PC-9 (cell line): ENCODE measurements at regions not wholly inside any gene's neighbourhood (a gene's known extent, or its start where the extent isn't known, plus 50 kb on each side); places are given as distances from the start of the nearest gene placed in this dataset.

Experiments used
- BruUV-seq: library from RNA; stranded (reverse); fragments of 400-500 nt; replicated peaks from 2 replicates; lab custom pipeline; 2021; lab: Mats Ljungman, UMichigan
- CTCF ChIA-PET: fragments of 300-600 bp; sonication (Branson Sonifier 250); formaldehyde crosslinking; loops from one replicate; lab custom pipeline; 2022; ENCODE audit warnings: antibody characterized with exemption; lab: Charles Lee
- POLR2A ChIA-PET: fragments of 300-600 bp; sonication (Branson Sonifier 250); formaldehyde crosslinking; loops from one replicate; lab custom pipeline; 2022; ENCODE audit warnings: antibody characterized with exemption; ENCODE audit not compliant: unreplicated experiment; lab: Charles Lee
- DNase-seq, 2 experiments: peaks; one replicate each; pipeline versions ENCODE4 v3.0.0 to v3.0.0-alpha.2; 2015 to 2022; ENCODE audit warnings: mixed read lengths in 1 of 2
- H2AFZ ChIP-seq: fragments of 200-600 bp; sonication (generic); 2 replicates; pipeline ENCODE4 v1.8.1; 2017; ENCODE audit warnings: antibody characterized with exemption
- H3F3A ChIP-seq: fragments of 200-600 bp; sonication (generic); 2 replicates; pipeline ENCODE4 v1.8.1; 2017; ENCODE audit warnings: antibody characterized with exemption, mild to moderate bottlenecking, low read depth; ENCODE audit not compliant: insufficient read depth
- H3K27ac ChIP-seq: fragments of 200-600 bp; sonication (generic); 2 replicates; pipeline ENCODE4 v1.6.1; 2016; ENCODE audit warnings: mixed run types
- H3K27me3 ChIP-seq: fragments of 200-600 bp; sonication (generic); 2 replicates; pipeline ENCODE4 v1.6.1; 2016; ENCODE audit warnings: low read depth, mixed run types; ENCODE audit not compliant: insufficient read depth
- H3K36me3 ChIP-seq: fragments of 200-600 bp; sonication (generic); 2 replicates; pipeline ENCODE4 v1.6.1; 2016; ENCODE audit warnings: low read depth, mixed run types
- H3K4me1 ChIP-seq: fragments of 200-600 bp; sonication (generic); replicated peaks from 2 replicates; pipeline ENCODE4 v1.6.1; 2016; ENCODE audit warnings: mixed run types; ENCODE audit not compliant: insufficient read depth
- H3K4me2 ChIP-seq: fragments of 200-600 bp; sonication (generic); 2 replicates; pipeline ENCODE4 v1.6.1; 2017; ENCODE audit warnings: mixed run types
- H3K4me3 ChIP-seq: fragments of 200-600 bp; sonication (generic); 2 replicates; pipeline ENCODE4 v1.6.1; 2016; ENCODE audit warnings: mixed run types
- H3K79me2 ChIP-seq: fragments of 200-600 bp; sonication (generic); 2 replicates; pipeline ENCODE4 v1.6.1; 2017; ENCODE audit warnings: low read depth, mixed run types
- H3K9me2 ChIP-seq: fragments of 200-600 bp; sonication (generic); 2 replicates; pipeline ENCODE4 v1.8.1; 2017; ENCODE audit warnings: mild to moderate bottlenecking; ENCODE audit not compliant: insufficient read depth
- H3K9me3 ChIP-seq: fragments of 200-600 bp; sonication (generic); 2 replicates; pipeline ENCODE4 v1.8.1; 2016; ENCODE audit warnings: low read depth; ENCODE audit not compliant: insufficient read depth
- H4K20me1 ChIP-seq: fragments of 200-600 bp; sonication (generic); 2 replicates; pipeline ENCODE4 v1.8.1; 2017; ENCODE audit not compliant: insufficient read depth
- EZH2 ChIP-seq: fragments of 200-600 bp; sonication (generic); IDR thresholded peaks from 2 replicates; pipeline ENCODE4 v1.8.0; 2017; ENCODE audit warnings: antibody characterized with exemption, low read depth
- intact Hi-C: fragments of 100-400 bp; cut with micrococcal nuclease; formaldehyde crosslinking; loops from one replicate; pipeline ENCODE4 v1.10.0; 2022; ENCODE audit not compliant: unreplicated experiment
- TF ChIP-seq, protein P1 (sequence below): fragments of 200-600 bp; sonication (generic); conservative IDR thresholded peaks from 2 replicates; pipeline ENCODE4 v1.6.1; 2017; ENCODE audit warnings: mixed run types, antibody characterized with exemption, mild to moderate bottlenecking, moderate library complexity

DNA sequence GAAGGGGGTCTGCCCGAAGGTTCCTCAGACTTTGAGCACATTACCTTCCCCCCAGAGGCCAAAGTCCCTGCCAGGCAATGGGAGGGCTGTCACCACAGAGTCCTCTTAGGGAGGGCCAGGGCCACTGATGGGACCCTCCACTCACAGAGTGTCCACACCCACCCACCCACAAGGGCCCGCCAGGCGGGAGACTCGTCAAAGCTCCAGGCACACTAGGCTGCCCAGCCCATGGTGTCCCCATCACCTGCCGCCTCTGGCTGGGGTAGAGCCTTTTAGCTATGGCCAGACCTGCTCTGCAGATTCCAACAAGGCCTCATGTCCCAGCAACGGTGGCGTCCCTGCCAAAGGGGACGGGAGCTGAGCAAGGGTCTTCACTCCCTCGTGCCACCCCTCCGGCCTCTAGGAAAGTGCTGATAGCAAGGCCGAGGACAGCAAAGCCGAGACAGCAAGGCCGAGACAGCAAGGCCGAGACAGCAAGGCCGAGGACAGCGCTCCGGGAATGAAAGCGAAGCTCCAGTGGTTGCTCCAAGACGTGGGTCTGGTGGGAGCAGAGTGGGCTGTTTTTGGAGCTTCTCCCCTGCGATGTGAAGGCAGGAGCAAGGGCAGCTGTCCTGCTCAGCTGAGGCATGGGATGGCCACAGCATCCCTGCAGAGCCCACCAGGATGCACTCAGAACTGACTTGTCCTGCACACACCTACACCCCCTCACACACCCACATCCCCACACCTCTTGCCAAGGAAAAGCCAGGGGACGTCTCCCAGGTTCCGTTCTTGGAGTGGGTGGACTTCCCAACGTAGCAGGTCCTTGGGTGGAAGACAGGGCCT, 123.4 kb downstream of the CRYAA start:
- POLR2A ChIA-PET = no interaction called here
- H3F3A ChIP-seq = peaks cover 14% of the 10 kb centered on the region
- H3K4me3 ChIP-seq = no peak overlapping the region
- no peak overlapping the region for H3K4me2 ChIP-seq
- intact Hi-C loops = no loop called here
- no peaks in the 10 kb centered on the region for H4K20me1 ChIP-seq
- no peaks in the 10 kb centered on the region for H3K79me2 ChIP-seq
- no TSS peak for BruUV-seq
- TF ChIP-seq EZH2 = no peak
- TF ChIP-seq, protein P1, sequence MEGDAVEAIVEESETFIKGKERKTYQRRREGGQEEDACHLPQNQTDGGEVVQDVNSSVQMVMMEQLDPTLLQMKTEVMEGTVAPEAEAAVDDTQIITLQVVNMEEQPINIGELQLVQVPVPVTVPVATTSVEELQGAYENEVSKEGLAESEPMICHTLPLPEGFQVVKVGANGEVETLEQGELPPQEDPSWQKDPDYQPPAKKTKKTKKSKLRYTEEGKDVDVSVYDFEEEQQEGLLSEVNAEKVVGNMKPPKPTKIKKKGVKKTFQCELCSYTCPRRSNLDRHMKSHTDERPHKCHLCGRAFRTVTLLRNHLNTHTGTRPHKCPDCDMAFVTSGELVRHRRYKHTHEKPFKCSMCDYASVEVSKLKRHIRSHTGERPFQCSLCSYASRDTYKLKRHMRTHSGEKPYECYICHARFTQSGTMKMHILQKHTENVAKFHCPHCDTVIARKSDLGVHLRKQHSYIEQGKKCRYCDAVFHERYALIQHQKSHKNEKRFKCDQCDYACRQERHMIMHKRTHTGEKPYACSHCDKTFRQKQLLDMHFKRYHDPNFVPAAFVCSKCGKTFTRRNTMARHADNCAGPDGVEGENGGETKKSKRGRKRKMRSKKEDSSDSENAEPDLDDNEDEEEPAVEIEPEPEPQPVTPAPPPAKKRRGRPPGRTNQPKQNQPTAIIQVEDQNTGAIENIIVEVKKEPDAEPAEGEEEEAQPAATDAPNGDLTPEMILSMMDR = no peak
- H3K4me1 ChIP-seq = peaks cover 17% of the 10 kb centered on the region
- CTCF ChIA-PET = interaction anchor here (0.7 kb wide), 1 partner anchor 41 kb away, joined by 6 read pairs; no protein-coding TSS in a partner anchor
- H3K9me3 ChIP-seq = no peaks in the 10 kb centered on the region
- no peak overlapping the region for H3K27ac ChIP-seq
- no peak overlapping the region for H2AFZ ChIP-seq
- DNase-seq = no peak
- no peaks in the 10 kb centered on the region for H3K9me2 ChIP-seq
- H3K36me3 ChIP-seq = no peaks in the 10 kb centered on the region
- no peaks in the 10 kb centered on the region for H3K27me3 ChIP-seq

DNA sequence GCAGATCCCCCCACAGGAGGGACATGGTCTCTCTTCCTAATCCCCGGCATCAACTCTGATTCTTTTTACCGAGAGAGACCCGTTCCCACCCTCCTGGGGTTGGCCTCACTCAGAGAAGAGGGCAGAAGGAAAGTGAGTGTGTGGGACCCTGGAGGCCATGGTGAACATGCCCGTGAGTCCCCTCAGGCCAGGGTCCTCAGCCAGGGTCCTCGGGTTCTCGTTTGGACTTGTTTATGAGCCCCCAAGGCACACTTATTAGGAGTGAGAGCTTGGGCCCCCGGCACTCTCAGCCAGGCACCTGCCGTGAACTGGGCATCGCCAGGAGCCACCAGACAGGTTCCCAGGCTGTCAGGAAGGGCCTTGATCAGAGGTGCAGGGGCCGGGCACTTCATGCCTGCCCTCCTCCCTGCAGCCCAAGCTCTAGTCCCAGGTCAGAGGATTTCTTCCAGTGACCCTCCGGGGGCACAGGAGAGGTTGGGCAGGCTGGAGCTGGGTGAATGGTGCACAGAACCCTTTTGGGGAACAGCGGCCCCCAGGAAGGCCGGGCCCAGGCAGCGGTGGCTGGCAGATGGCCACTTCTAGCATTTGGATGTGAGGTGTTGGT, 122.6 kb downstream of the CRYAA start:
- Histone ChIP-seq H3K27me3 (no peaks in the 10 kb centered on the region), H3K4me1 (peaks cover 25% of the 10 kb centered on the region), H2AFZ (no peak overlapping the region), H3K9me3 (no peaks in the 10 kb centered on the region), H3F3A (peaks cover 18% of the 10 kb centered on the region), H3K36me3 (no peaks in the 10 kb centered on the region), H3K4me3 (no peak overlapping the region), H4K20me1 (no peaks in the 10 kb centered on the region), H3K79me2 (no peaks in the 10 kb centered on the region), H3K27ac (no peak overlapping the region), H3K4me2 (no peak overlapping the region), H3K9me2 (no peaks in the 10 kb centered on the region)
- no peak for DNase-seq
- CTCF ChIA-PET = no interaction called here
- BruUV-seq = no TSS peak
- TF ChIP-seq EZH2 = no peak
- TF ChIP-seq, protein P1 = no peak
- intact Hi-C loops = no loop called here
- POLR2A ChIA-PET = no interaction called here

DNA sequence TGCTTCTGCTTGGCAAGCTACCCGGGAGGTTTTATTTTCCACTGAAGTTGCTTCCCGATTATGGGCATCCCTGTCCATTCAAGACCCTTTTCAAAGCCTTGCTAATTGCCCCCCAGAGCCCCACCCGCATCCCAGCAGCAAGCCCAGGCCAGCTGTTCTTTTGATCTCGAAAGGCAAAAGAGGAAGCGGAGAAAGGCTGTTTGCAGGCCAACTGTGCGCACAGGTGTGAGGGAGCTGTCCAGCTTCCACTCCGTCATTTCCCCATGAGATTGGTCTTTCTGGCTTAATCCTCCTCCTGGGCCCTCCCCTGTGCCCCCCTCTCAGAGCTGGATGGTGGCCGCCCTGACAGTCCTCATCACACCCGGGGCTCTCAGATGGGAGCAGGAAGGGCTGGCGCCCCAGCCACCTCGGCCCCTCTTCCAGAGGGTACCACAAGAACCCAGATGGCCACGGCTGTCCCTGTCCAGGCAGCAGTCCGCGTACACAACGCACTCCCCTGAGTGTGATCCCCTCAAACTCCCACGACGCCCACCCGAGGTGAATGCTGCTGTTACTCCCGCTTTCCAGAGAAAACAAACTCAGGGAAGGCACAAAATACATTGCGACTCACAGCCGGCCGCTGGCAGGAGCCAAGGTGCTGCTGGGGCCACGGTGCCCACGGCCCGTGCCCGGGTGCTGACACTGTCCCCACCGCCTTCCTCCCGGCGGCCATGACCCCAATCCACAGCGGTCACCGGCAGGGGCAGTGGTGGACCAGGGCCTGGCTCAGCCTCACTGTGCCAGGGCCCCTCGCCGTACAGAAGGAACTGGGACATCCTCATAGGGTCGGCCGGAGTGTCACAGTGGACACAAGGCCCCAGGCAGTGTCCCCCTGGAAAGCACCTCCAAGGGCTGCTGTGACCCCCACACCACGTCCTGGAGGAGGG, 121.9 kb downstream of the CRYAA start:
- intact Hi-C loops = no loop called here
- no peaks in the 10 kb centered on the region for H3K9me3 ChIP-seq
- H3K9me2 ChIP-seq = no peaks in the 10 kb centered on the region
- H3K4me1 ChIP-seq = peaks cover 33% of the 10 kb centered on the region
- no peak overlapping the region for H3K27ac ChIP-seq
- H3K79me2 ChIP-seq = no peaks in the 10 kb centered on the region
- no TSS peak for BruUV-seq
- H3K4me3 ChIP-seq = no peak overlapping the region
- H2AFZ ChIP-seq = no peak overlapping the region
- ChIA-PET CTCF (no interaction called here), POLR2A (no interaction called here)
- no peak for DNase-seq
- no peaks in the 10 kb centered on the region for H4K20me1 ChIP-seq
- TF ChIP-seq EZH2 = no peak
- TF ChIP-seq, protein P1 = no peak
- H3K4me2 ChIP-seq = no peak overlapping the region
- no peaks in the 10 kb centered on the region for H3K27me3 ChIP-seq
- no peaks in the 10 kb centered on the region for H3K36me3 ChIP-seq
- H3F3A ChIP-seq = peaks cover 18% of the 10 kb centered on the region
